GM03348 (cell line): ENCODE measurements at regions not wholly inside any gene's neighbourhood (a gene's known extent, or its start where the extent isn't known, plus 50 kb on each side); places are given as distances from the start of the nearest gene placed in this dataset.

Experiments
- DNase-seq: peaks from one replicate; pipeline ENCODE4 v3.0.0; 2012; ENCODE audit warnings: low spot score

GRCh38 chr15:95370291-95370690 is 960.2 kb upstream of the NR2F2 start:
- DNase-seq = no peak

DNA sequence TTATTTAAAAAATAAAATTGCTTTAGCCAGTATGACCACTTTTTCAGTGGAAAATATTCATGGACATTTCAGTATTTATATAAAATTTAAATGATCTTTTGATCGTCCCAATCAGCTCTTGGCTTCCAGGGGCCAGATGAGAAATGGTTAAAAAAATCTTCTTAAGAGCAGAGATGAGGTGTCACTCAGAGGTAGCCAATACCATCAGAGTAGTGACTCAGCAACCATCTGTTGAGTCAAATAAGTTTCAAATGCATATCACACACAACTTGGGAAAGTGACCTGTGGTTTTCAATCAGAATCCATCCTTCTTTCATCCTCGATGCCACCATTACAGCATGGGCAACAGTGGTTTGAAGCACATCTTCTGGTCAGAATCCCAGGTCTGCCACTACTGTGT is 958.8 kb upstream of the NR2F2 start:
- DNase-seq = no peak

DNA sequence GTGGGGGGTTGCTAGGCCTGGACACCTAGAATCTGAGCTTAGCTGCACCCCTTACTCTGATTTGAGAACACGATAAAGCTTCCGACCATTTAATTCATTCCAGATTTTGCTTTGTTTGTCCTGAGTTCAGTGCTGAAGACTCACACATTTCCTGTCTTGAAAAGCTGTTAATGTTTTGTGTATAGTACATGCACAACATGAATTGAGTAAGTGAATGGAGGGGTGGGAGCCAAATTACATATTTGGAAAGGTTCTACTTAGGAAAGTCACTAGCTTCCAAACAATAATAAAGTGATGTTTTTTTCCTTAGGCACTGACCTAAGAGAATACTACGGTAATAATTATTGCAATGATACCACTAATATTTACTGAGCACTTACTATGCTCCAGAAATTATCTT is 955.2 kb upstream of the NR2F2 start:
- no peak for DNase-seq

- DNase-seq = no peak
These were observed 953.1 kb upstream of the NR2F2 start for GRCh38 chr15:95377258-95377852.

DNA sequence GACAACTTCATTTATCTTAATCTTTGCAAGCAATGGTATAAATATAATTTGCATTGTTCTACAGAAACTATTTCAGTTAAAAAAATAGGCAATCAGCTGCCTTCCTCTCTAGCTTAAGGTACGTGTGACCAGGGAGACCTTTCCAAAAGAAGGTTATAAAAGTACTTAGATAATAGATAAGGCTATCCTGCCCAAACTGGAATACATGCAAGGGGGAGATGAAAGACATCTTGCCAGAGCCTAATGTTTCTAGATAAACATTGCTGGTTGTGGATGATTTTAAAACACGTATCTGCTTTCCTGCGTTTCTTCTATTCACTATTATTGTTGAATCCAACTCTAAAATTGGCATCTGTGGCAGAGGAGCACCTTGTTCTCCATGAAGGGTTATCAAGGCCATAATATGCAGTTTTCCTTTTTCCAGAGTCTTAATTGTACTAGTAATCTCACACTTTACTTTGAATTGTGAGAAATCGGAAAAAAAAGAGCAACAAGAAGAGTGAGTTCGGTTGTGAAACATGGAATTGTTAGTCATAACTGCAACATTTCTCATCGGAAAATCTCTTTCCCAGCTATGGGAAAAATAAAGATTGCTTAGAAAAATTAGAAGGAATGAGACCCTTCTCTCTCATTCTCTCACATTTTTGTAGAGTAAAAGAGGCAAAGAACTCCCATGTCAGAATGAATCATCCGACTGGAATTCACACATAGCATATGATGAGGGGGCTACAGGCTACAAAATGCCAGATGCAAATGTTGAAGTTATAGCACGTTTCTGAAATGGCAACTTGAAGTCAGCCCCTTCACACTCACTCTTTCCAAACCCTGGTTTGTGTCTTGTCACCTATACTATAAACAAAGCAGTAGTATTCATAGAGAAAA is 936.1 kb upstream of the NR2F2 start:
- no peak for DNase-seq

DNA sequence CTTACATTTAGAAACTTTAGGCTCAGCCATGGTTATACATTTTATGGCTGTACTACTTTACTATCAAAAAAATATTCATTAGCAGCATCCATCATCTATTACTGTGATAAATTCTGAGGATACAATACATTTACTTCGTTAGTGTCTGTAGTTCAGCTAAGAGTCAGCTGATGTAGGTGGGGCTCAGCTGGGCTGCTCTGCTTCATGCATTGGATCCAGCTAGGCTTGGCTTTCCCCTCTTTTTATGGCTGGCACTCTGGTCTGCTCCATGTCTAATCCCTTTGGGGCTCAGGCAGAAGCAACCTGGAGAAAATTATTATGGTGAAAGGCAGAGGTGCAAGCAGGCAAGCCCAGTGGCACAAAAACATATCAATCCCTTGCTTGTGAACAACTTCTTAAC is 930.1 kb upstream of the NR2F2 start:
- DNase-seq = no peak

- DNase-seq = peak; percentile 28
These were observed 928.9 kb upstream of the NR2F2 start for GRCh38 chr15:95401587-95401986.

GRCh38 chr15:95405447-95405846 is 925.1 kb upstream of the NR2F2 start:
- DNase-seq = peak; percentile 37

DNA sequence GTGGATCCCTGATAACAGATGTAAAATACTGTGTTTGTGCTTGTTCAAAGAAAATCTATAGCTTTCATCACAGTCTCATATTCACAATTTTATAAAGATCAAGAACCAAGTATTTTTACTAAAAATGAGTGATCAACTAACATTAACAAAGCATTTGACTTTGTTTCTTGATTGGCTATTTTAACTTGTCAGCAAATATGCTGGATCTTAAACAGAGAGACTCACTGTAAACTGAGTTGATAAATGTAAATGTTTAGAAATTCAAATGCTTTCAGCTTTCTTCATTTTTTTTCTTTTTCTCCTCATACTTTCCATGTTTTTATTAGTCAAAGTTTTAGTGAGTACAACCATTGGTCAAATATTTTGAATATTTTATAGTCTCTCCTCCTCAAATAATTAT is 923.0 kb upstream of the NR2F2 start:
- no peak for DNase-seq

DNA sequence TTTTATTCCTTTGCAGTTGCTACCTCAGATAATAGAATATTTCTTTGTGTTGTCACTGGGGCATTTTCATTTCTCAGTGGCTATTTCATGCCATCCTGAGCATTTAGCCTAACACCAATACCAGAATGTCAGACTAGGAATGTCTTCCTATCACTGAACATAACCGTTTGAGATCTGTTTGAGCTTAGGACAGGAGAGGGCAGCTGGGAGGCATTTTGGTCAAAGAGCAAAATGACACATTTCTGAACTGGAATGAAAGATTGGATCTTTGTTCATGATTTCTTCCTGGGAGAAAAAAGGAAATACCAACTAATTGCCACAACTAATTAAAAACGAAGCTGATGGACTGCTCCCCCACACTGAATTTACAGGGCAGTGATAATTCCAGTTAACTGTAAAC is 921.3 kb upstream of the NR2F2 start:
- no peak for DNase-seq

DNA sequence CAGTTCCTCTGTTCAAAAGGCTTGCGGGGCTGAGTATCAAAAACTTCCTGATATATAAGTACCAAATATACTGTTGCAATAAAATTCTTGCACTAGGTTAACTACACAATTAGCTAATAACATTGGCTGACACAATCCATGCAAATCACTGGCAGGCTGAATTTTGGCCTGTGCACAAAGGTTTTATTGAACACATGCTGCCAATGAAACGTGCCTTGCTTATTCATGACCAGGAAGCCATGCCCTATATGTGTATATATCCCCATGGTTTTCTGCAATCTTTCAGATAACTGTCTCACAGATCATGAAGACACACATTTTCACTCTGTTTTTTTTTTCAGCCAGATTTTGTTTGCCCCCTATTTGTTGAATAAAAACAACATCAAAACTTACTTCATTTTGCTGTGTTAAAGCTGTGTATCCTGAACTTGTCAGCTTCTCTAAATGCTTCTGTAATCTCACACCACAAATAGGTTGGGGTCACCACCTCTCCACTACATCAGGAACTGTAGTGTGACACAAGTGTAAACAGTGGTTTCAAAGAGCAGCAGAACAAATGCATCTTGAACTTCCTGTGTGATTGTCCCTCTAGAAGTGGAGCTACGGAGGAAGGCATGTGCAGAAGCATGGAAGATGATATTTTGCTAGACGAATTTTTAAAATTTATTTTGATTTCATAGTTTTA is 920.7 kb upstream of the NR2F2 start:
- no peak for DNase-seq

DNA sequence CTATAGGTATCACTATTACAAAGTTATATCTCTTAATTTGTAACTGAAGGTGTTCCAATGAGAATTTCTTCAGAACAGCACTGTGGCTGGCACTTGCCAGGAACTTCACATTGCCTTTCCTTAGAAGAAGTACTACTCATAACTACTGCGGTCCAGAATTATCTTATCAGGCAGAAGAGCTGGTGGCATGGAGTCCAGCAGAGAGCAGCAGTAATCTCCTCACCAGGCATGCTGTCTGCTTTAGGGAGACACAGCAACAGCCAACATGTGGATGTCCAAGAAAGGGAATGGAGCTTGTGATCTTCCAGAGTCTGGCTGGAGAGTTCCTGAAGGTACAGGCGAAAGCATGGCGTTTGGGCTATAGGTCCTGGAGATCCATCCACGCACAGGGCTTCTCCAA is 919.7 kb upstream of the NR2F2 start:
- no peak for DNase-seq

DNA sequence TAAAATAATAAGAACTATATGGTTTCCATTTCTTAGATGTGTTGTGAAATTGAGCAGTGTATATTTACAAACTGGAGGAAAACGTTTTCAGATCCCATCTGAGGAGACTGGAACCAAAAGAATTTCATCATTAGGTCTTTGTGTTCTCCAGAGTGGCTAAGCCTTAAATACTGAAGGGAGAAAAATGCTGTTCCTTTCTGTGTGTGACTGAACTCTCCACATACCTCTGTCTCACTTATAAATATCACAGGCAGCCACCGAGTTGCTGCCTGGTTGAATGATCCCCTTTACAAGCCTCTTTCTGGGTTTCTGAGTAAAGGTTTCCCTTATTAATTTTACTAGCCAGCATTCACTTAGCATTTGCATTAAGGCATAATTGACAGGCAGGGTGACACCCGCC is 913.9 kb upstream of the NR2F2 start:
- no peak for DNase-seq

DNA sequence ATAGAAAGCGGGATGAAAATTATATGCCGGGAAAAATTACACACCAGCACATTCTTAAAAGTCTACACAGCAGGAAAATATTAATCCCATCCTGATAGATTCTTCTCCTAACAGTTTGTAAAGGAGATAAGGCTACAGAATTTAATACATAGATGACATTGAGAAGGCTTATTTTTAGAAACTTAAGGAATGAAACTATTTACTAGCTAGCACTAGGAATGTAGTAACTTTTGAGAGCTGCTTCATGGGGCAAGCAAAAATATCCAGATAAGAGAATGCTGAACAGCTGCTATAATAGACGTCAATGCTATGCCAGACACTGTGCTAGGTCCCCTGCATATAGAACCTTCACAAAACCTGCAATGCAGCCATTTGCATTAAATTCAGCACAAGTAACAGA is 912.7 kb upstream of the NR2F2 start:
- DNase-seq = no peak

GRCh38 chr15:95422255-95422654 is 908.2 kb upstream of the NR2F2 start:
- no peak for DNase-seq

DNA sequence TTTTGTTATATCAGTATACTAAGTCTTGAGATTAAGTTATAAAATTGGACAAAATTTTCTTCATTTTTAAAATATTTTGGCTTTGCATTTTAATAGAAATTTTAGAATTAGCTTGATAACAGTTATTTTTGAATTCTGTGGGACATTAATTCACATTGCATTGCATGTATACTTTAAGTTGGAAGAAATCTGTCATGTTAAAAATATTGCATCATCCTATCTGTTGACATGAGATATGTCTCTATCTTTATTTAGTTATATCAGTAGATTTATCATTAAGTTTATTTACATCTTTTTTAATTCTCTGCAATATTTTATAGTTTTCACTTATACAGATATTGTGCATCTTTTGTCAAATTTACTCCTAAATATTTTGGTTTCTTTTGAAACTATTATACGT is 904.6 kb upstream of the NR2F2 start:
- DNase-seq = no peak

DNA sequence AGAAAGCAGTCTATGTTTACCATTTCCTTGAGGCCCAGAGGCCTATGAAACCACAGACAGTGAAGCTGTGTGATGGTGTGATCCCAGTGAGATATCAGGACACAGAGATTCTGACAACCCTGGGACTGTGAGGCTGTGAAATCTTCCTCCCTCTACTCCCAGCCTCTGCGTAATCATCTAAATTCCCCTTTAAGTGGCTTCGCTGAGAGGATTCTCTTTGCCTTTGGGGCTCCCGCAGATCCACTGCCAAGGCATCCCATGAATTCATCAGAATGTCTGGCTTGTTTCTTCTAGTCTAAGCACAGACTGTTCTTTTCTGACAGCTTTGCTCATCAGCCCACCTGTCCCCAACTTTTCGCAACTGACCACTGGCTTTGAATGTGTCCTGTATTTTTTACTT is 901.2 kb upstream of the NR2F2 start:
- DNase-seq = no peak

DNA sequence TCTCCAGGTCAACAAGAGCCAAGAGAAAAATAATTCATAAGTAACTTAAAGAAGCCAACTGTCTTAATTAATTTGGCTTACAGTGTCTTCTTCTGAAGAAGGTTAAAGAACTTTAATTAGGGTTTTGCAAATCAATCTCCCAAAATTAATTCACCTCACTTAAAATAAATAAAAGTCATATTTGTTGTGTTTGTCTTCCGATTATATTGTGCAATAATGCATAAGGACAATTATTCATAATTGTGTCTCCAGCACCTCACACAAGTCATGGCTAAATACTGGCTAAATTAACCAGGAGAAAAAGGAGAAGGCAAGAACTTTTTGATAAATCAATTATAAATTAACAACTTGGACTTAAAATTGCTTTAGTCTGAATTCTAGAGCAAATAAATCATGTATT is 899.0 kb upstream of the NR2F2 start:
- no peak for DNase-seq

DNA sequence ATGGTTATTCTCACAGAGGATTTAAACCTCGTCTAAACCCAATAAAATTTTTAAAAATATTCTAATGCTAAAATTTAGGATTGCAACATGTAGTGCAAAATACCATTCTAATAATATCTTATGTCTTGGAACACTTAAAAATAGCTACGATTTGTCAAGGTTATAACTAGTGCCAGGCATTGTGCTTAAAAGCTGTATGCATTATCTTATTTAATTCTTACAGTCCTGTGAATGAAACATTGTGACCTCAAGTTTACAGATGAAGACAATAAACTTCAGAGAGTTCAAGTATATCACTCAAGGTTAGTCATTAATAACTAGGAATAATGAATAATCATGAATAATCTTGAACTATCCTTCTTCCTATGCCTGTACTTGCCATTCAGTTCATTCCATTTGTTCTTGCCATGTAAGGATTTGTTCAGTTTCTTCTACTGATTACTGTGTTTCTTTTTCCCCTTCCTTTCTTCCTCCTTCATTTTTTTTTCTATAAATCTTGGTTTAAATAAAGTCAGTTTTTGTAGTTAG is 897.6 kb upstream of the NR2F2 start:
- DNase-seq = no peak

DNA sequence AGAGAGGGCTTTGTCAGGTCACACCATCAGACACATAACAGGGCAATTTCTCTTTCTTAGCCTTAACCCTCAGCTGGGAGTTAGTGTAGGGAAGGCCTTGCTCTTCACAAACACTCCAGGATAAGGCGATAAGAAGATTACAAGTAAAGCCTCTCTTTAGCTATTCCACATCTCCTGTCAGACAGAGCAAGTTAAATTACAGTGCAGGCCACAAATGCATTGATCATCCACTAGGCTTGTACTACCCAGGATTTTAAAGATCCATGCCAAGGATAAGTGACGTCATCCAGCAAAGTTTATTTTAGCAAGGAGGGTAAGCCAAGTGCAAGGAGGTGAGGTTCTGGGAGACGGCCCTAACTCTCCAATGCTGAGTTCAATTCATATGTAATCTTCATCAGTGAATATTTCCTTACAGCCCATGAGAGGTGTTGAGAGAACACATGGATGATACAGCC is 890.6 kb upstream of the NR2F2 start:
- DNase-seq = no peak

DNA sequence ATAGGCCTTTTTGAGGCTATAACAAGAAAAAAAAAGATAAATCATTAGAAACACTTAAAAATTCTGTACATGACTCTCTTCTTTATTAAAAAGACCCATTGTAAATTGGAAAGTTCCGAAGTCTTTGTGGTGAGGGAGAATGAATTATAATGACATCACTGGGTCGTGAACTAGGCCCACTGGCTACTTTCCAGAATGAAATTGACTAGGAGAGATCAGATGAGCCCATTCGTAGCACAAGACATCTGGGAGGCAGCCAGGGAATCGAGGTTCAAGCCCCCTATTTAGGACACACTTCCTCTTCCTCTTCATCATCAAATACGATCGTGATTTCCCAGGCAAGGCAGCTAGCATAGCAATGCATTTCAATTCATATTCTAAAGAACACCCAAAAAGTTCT is 889.8 kb upstream of the NR2F2 start:
- no peak for DNase-seq

DNA sequence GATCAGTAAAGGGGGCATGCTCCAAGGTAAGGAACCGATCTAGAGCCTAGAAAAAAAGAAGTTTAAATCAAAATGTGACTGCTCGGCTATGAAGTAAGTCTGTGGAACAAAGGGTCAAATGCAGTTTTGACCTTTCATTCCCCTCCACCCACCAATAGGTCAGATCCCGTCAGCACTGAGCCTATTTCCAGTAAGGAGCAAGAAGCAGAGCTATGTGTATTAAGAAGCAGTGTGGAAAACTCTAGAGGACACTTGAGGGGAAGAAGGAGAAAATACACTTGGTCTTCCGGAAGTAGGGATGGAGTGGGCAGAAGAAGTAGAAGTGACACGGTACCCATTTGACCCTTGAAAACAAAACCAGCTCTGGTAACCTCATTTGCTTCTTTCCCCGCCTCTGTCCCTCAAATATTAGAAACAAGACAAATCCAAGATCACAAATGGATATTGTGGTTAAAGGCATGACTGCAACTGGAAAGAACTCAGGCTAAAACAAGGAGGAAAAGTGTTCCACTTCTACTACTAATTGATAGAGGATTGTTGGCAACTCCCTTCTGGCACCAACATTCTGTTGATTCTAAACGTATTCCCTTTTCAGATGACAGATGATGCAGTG is 888.3 kb upstream of the NR2F2 start:
- DNase-seq = no peak

DNA sequence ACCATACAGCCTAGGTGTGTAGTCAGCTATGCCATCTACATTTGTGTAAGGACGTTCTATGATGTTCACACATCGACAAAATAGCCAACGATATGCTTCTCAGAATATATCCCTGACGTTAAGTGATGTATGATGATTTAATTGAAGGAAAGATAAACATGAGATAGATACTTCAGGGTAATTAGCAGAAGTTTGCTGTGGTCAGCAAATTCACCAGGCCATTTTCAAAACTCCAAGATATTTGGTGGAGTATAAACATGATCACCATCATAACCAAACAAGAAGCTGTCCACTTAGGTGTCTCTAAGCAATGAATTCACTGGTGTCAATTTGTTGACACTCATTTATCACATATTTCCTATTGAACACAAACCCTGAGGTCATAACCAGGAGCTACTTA is 885.6 kb upstream of the NR2F2 start:
- no peak for DNase-seq
